Ramos (cell line): ENCODE measurements at regions not wholly inside any gene's neighbourhood (a gene's known extent, or its start where the extent isn't known, plus 50 kb on each side); places are given as distances from the start of the nearest gene placed in this dataset.

ENCODE experiments used
- in situ Hi-C: fragments of 300-500 bp; cut with MboI; formaldehyde crosslinking; loops from one replicate; pipeline ENCODE4 v1.14.3; 2022; ENCODE audit warnings: low sequenced_read_pairs; ENCODE audit not compliant: unreplicated experiment

DNA sequence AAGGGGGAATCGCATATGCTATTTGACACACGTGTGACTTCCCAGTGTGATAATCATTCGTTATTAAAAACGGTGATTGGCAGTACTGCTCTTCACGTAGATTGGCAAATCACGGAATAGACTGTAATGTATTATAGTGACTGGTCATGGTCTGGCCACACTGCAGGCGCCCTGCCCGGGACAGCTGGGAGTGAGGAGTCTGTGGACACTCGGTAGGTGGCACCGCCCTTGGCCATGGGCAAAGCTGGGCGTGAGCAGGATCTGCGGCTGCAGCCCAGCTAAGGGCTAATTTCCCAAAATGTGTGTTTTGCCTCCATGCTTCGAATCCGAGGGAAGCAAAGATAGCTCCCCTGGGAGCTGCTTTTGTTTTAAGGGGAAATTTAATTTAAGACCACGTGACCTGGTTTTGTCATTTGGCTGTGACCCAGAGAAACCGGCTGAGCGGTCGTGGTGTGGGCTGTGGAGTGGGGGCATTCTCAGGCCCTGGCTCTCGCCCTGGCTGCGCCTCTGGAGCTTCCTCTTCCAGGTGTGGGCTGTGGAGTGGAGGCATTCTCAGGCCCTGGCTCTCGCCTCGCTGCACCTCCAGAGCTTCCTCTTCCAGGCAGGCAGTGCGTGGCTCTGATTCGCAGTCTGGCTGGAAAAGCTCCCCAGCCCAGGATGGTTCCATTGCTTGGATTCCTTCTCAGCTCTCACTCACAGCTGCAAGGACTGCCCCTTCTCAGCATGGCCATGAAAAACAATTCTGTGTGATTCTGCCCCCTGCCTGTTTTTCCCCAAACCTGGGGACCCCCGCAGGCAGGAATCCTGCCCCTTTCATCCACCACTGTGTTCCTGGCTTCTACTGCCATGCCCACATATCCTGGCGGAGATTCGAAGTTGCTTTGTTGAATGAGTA lies 131.1 kb downstream of the OLFM1 start:
- in situ Hi-C loops, result no loop called here

DNA sequence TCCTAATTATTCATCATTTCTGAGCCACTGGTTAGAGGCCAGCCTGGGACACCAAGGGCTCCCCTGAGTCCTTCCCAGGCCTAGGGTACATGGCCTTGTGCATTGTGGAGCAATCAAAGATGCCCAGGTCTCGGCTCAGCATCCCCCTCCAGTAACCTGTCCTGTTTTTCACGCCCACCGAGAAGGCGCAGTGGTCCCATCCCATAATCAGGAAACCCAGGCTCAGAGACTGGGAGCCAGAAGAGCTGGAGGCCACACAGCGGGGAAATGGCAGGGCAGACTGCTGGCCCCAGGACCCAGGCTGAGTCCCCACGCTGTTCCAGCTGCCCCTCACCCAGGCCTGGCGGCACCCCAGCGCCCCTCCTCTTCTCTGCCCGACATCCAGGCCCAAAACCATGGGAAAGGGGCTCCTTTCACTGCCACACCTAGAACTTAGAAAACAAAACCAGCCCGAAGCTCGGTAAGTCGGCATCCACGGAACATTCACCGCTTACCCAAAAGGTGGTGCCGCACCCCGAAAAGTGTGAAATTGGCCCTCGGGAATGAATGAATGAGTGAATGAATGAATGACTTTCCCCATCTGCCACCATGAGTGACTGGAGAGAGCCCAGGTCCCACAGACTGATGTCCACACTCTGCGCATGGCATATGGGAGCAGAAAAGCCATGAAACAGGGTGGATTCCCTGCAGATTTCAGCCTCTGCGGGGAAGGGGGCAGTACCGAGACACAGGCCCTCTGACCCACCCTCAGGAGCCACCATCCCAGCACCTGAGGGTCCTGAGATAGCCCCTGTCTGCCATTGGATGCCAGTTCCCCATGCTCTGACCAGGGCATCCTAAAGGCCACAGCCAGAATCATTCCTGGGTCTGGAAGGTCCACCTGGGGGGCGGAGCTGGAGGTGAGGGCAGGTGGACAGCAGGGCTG lies 132.5 kb downstream of the OLFM1 start:
- in situ Hi-C loops, result no loop called here

DNA sequence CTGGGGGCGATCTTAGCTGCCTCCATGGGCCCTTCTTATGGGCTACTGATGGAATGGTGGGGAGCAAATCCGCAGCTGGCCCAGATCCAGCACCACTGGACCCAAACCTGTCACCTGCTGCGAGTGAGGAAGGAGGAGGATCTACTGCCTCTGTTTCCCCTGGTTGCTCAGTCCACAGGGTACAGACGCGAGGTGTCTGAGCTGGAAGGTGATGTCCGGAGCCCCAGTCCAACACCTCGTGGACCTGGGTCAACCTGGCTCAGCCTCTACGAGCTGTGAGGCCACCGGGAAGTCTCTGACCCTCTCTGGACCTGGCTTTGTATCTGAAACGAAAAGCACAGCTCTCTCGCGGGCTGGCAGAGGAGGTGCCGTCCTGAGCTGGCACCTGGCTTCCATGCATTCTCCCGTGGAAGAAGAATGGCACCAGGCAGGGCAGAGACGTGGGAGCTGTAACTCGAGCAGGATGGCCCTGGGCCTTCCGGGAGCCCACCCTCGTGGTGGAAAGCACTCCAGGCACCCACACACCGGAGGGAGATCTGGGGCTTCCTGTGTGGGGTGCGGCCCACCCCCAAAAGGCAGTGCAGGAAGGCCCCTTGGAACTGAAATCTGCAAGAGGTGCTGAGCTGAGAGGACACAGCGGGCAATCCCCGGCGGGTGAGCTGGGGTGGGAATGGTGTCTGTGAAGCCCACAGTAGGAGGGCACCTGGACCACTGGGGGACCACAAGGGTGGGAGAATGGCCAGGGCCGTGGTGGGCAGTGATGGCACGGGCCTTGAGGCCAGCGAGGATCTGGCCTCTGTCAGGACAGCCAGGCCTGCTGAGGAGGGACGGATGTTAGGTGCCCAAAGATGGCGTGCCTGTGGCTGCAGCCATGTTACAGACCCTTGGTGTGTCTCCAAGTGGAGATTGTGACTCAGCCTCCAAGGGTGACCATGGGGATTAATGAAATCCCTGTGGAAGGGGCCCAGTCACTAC lies 133.4 kb downstream of the OLFM1 start:
- in situ Hi-C loops, result no loop called here

DNA sequence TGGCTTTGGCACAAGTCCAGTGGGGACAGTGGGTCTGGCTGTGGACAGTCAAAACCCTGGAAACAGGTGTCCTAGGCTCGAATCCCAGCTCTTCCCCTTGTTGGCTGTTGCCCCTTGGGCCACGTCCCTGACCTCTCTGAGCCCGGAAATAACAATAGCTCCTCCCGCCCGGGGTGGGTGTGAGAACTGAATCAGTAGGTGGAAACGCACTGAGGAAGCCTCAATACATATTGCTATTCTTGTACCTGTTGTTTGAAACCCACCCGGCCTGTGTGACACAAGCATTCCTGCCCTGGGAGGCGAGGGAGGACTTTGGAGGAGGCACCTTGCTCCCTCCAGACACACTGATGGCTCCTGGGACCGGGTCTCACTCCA lies 134.1 kb downstream of the OLFM1 start:
- in situ Hi-C loops, result no loop called here

DNA sequence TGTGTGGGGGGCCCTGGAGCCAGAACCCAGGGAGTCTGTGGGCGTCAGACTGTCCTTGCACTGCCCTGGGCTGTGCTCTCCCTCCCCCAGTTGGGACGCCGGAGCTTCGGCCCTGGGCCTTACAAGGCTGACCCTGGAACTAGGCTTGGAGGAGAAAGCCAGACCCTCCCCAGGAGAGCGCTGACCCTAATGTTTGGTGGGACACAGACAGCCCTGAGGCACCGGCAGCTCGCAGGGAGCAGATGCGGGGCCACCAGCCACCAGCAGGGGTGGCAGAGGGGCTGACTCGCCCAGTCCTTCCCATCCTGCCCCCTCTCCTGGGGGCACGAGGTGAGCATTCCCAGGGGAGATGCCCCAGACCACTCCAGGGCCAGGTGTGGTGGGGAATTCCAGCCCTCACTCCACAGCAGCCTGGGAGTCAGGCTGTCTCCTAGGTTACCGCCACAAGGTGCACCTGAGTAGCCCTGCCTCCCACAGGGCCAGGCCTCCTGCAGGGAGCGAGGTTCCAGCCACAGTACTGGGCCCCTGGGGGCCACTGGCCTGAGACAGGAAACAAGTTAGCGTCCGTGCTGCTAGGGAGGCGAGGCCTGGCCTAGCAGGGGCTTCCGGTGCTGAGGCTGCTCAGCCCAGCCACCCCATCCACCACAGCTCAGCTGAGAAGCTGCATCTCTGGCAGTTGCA lies 134.6 kb downstream of the OLFM1 start:
- in situ Hi-C loops, result no loop called here

DNA sequence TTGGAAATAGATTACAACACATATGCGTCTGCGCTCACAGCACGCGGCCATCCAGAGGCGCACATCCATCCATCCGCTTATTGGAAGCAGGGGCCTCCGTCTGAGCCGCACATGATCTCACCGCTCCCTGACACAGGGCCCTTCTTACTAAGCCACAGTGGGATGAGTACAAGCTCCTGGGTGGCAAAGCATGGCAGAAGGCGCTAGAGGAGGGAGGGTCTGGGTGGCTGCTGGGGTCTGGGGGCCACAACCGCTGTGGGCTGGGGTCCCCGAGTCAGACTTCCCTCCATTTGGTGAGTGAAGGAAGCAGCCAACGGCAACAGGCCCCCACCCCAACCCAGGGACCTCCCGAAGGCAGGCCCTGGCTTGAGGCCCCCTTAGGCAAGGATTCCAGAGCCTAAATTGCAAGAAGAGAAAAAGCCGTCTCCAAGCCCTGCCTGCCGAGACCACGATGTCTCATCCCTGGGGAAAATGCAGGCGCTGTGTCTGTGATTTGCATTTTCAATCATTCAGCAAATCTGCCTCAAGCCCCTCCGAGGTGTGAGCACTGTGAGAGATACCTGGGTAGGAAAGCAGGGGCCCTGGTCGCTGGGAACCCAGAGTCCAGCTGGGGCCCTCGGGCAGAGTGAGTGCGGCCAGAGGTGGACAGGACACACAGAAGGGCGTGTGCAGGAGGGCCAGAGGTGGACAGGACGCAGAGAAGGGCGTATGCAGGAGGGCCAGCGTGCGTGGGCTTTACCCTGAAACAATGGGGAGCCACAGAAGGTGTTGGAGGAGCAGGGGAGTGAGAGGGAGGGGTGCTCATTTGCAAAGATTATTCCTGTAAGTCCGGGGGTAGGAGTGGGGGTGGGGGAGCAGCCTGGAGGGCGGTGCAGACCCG lies 135.7 kb downstream of the OLFM1 start:
- in situ Hi-C loops, result no loop called here

DNA sequence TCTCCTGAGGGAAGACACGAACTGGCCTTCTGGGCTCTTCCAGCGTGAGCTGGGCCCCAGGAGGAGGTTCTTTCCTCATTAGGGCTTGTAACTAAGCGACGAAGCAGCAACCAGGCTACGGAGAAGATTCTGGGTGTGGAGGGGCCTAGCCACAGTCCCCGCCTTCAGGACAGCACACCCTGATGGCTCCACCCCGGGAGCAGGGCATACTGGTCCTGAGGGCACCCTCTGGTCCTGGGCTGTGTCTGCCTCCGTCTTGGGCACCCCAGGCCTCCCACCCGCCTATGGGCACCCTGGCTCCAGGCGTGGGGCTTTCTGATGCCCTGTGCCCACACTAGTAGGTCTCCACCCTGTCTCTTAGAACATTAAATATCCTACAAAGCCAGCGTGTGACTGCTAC lies 136.4 kb downstream of the OLFM1 start:
- in situ Hi-C loops, result no loop called here

DNA sequence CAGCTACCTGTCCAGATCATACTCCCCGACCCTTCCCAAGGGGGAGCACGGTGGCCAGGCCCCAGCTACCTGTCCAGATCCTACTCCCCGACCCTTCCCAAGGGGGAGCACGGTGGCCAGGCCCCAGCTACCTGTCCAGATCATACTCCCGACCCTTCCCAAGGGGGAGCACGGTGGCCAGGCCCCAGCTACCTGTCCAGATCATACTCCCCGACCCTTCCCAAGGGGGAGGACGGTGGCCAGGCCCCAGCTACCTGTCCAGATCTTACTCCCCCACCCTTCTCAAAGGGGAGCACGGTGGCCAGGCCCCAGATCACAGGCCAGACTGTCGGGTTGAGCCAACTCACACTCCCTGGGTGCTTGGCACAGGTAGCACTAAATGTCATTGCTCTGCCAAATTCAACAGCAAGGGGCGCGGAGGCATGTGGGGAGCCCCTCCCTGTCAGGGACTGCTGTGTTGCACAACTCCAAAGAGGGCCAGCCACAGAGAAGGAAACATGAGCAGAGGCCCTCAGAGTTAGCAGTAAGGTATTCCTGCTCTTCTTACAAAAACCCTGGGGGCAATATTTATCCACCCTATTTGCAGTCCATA lies 136.9 kb downstream of the OLFM1 start:
- in situ Hi-C loops, result no loop called here

DNA sequence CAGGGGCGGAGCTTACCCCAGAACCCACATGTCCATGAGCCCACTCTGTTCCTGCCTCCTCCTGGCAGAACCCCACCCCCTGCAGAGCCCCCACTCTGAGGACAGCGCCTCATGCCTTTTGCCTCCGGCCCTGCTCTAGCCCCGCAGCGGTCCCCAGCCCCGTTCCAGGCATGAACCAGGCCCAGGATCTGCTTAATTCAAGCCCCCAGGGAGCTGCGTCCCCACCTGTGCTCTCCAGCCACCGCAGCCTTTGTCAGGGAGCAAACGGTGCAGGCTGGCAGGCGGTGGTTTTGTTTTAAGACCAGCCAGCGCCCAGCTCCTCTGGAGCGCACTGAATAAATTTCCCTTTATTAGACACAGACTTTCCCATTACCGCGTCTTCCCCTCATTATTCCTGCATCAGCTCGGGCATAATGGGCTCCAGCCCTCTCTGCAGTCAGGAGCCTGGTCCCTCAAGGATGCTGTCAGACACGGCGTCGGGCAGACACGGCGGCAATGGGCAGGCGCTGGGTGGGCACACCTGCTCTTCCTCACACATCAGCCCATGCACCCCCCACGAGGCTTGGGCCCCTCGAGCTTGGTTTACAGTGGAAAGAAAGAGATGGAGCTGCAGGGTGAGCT lies 137.6 kb downstream of the OLFM1 start:
- in situ Hi-C loops, result no loop called here

DNA sequence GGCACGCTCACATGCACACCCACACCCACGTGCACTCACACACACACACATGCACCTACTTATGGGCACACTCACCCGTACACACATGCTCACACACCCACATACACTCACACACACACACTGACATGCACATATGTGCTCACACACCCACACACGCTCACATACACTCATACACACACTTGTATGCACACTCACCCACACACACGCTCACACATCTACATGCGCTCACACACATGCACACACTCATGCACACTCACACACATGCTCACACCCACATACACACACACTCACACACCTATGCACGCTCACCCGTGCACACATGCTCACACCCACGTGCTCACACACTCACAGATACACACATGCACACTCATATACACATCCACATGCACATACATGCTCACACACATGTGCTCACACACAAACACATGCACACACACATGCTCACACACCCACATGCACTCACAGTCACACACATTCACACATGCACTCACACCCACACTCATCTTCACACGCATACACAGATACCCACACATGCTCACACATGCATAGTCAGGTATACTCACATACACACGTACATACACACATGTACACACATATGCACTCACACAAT lies 138.3 kb downstream of the OLFM1 start:
- in situ Hi-C loops, result no loop called here

DNA sequence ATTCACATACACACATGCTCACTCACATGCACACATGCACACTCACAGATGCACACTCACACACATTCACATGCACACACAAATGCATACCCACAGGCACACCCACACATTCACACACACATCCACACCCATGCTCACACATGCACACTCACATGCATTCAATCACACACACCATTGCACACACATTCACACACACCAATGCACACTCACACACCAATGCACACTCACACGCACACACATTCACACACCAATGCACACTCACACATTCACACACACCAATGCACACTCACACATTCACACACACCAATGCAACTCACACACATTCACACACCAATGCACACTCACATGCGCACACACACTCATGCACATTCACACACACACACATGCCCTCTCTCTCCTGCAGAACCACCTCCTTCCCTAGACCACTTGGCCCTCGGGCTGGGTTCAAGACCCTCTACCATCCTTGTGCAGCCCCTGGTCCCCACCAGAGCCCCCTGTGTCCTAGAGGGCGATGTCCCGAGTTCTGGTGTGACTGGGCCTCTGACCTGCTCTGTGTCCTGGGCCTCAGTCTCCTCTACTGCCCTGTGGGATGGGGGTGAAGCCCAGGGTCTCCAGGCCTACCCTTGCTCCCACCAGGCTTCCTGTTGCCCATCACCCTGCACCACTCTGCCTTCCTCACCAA lies 139.0 kb downstream of the OLFM1 start:
- in situ Hi-C loops, result no loop called here

DNA sequence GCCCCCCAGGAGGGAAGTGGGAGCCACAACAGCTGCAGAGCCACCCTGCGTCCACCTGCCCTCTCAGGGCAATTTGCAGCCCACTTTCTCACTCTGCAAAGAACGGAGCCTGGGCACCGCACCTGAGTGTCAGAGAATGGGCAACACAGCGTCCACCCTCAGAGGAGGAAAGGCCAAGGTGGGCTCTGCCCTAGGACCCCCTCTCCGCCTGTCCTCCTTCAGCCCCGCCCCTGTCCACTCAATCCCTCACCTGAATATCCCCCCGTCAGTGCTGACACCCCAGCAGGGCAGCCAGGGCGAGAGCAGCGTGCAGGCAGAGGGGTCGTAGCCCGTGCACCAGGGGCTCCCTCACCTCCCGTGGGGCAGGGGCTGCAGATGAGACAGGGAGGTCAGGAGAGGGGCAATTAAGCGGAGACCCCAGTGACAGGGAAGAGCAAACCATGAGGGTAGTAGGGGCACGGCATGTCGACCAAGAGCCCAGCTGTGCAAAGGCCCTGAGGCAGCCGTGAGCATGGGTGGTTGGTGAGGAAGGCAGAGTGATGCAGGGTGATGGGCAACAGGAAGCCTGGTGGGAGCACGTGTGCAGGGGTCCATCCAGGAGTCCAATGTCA lies 140.3 kb downstream of the OLFM1 start:
- in situ Hi-C loops, result no loop called here

DNA sequence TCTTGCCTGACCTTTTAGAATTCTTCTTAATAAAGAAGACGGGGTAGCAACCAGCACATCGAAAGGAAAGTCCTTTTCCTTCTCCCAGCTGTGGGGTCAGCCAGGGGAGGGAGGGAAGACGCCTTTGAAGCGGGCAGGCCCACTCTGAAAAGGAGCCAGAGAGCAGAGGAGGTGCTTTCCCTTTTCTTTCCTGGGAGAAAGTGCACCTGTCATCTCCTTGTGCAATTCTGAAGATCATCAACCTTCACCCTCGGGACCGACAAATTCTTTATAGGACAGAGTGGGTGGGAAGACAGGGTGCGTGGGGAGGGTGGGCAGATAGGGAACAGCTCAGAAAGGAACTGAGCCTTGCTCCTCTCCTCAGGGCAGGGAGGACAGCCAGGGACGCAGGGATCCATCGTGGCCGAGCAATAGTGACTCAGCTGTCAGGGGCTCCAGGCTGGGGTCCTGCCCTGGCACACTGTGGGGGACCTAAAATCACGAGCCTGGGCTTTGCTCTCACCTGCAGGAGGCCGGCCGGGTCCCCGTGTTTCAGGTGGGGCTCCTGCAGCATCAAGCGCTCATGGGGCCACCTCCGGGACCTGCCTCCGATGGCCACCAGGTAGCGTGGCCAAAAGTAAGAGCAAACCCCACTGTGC lies 141.0 kb downstream of the OLFM1 start:
- in situ Hi-C loops, result no loop called here

DNA sequence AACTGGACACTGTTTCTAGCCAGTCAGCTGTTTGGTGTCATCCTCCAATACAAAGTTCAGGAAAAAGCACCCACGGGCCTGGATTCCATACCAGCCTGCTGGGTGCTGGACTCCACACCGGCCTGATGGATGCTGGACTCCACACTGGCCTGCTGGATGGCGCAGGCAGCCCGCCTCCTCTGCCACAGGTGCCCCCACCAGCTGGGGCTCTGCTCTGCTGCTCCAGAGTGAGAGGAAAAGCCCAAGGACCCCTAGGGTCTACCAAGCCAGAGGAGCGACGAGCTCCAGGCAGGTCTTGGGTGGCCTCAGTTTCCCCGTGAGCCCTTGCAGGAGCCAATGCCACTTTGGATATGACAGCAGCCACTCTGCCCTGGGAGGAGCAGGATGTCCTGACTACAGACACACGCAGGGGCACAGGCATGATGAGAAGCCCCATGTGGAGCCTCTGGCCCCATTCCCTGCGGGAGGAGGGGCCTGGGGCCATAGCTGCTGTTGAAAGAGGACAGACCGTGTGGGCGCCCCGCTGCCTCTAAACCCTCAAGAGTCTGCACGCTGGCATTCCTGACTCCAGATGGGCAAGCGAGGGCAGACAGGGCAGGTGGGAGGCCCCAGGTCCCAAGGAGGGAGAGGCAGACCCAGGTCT lies 141.6 kb downstream of the OLFM1 start:
- in situ Hi-C loops, result no loop called here

DNA sequence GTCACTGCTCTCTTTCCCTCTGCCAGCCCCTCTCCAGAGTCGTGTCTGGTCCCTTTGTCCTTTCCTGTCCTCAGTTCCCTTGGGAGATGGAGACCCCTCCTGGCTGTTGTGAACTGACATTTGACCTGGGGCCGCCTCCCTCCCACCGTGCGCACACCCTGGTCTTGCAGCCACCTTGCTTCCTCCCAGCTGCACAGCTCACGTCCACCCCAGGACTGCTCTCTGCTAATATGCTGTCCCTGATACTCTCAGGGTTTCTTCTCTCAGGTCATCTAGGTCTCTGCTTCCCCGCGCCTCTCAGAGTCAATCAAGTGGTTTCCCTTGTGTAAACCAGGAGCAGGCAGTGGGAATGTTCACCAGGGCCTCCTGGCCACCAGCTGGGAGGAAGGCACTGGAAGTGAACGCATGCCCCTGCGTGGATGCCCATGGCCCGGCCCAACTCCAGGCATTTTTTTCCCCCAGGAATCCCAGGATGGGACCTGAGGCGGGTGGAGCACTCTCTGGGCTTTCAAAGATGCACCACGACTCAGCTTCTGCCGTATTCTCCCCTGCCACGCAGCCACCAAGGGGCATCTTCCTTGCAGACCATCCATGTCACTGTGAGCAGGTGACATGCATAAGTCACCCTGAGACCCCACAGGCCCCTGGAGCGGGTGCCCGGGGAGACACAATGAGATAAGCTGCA lies 142.4 kb downstream of the OLFM1 start:
- in situ Hi-C loops, result no loop called here
